Fibroblast of lung (primary cell): ENCODE measurements at regions not wholly inside any gene's neighbourhood (a gene's known extent, or its start where the extent isn't known, plus 50 kb on each side); places are given as distances from the start of the nearest gene placed in this dataset.

Source experiments
- DNase-seq, 2 donors: peaks; one replicate each; pipeline versions ENCODE4 v3.0.0 to v3.0.0-alpha.2; 2010; ENCODE audit warnings: low read depth in 2 of 2
- H2AFZ ChIP-seq: 2 replicates; pipeline ENCODE4 v1.5.1; 2012; ENCODE audit warnings: low read length, control low read depth, inconsistent platforms
- H3K27ac ChIP-seq: 2 replicates; pipeline ENCODE4 v1.5.1; 2011; ENCODE audit warnings: low read length, control low read depth; ENCODE audit not compliant: insufficient read depth
- H3K27me3 ChIP-seq: 2 replicates; pipeline ENCODE4 v1.5.1; 2011; ENCODE audit warnings: mild to moderate bottlenecking, low read length; ENCODE audit not compliant: control insufficient read depth, insufficient read depth
- H3K36me3 ChIP-seq: 2 replicates; pipeline ENCODE4 v1.5.1; 2011; ENCODE audit warnings: low read length; ENCODE audit not compliant: control insufficient read depth, insufficient read depth
- H3K4me1 ChIP-seq: 2 replicates; pipeline ENCODE4 v1.5.1; 2011; ENCODE audit warnings: low read length; ENCODE audit not compliant: control insufficient read depth, insufficient read depth; ENCODE audit errors: extremely low read depth
- H3K4me2 ChIP-seq: 2 replicates; pipeline ENCODE4 v1.5.1; 2011; ENCODE audit warnings: low read length, control low read depth; ENCODE audit not compliant: insufficient read depth; ENCODE audit errors: extremely low read depth
- H3K4me3 ChIP-seq, 4 experiments: fragments of 200-600 bp in 1 of 4; sonication (generic) in 1 of 4; replicated peaks in 1 of 4; 2 replicates each; pipeline ENCODE4 v1.5.1; 2011 to 2016; ENCODE audit warnings: low read length in 4 of 4, low read depth in 3 of 4, mild to moderate bottlenecking in 3 of 4, control low read depth in 2 of 4, inconsistent platforms in 1 of 4, mixed read lengths in 1 of 4; ENCODE audit not compliant: insufficient read depth in 1 of 4; ENCODE audit errors: control extremely low read depth in 1 of 4
- H3K79me2 ChIP-seq: 2 replicates; pipeline ENCODE4 v1.5.1; 2012; ENCODE audit warnings: mild to moderate bottlenecking, low read length, inconsistent platforms; ENCODE audit not compliant: control insufficient read depth, insufficient read depth
- H3K9ac ChIP-seq: 2 replicates; pipeline ENCODE4 v1.5.1; 2011; ENCODE audit warnings: mild to moderate bottlenecking, low read length, control low read depth; ENCODE audit not compliant: insufficient read depth
- H3K9me3 ChIP-seq: 2 replicates; pipeline ENCODE4 v1.5.1; 2012; ENCODE audit warnings: low read depth, low read length; ENCODE audit not compliant: control insufficient read depth, insufficient read depth
- H4K20me1 ChIP-seq: 2 replicates; pipeline ENCODE4 v1.5.1; 2011; ENCODE audit warnings: low read length; ENCODE audit not compliant: control insufficient read depth, insufficient read depth; ENCODE audit errors: extremely low read depth
- EZH2 ChIP-seq: IDR thresholded peaks from 2 replicates; pipeline ENCODE4 v1.5.1; 2012; ENCODE audit warnings: low read length, control low read depth, mild to moderate bottlenecking; ENCODE audit errors: missing control alignments
- TF ChIP-seq, protein P1 (sequence below), 2 donors: IDR thresholded peaks in 1 of 2; conservative IDR thresholded peaks in 1 of 2; 1 replicate in 1 of 2; 2 replicates in 1 of 2; pipeline ENCODE4 v1.5.1; 2011 to 2012; ENCODE audit warnings: low read length in 2 of 2, control low read depth in 1 of 2, inconsistent platforms in 1 of 2, low read depth in 1 of 2, mild to moderate bottlenecking in 1 of 2

DNA sequence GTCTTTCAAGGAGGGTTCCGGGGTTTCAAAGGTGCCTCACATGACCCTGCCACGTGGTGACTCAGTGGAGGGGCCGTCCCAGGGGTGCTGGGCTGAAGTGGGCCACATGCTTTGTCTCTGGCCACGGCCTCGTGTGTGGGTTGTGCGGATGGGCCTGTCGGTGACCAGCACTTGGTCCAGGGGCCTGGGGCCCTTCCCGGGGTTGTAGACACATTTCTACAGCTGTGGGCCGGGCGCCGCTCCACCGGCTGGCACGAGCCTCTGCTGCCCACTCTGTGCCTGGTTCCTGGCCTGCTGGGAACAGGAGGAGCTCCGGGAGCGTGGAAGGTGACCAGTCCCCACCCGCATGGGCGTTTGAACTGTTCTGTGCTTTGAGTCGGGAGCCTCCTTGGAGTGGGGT, 75.4 kb upstream of the TTC34 start:
- DNase-seq, result no peak
- H3K4me2 ChIP-seq, result no peak overlapping the region
- H3K9ac ChIP-seq, result no peak overlapping the region
- no peaks in the 10 kb centered on the region for H3K27me3 ChIP-seq
- no peaks in the 10 kb centered on the region for H3K79me2 ChIP-seq
- TF ChIP-seq EZH2, result no peak
- TF ChIP-seq, protein P1, sequence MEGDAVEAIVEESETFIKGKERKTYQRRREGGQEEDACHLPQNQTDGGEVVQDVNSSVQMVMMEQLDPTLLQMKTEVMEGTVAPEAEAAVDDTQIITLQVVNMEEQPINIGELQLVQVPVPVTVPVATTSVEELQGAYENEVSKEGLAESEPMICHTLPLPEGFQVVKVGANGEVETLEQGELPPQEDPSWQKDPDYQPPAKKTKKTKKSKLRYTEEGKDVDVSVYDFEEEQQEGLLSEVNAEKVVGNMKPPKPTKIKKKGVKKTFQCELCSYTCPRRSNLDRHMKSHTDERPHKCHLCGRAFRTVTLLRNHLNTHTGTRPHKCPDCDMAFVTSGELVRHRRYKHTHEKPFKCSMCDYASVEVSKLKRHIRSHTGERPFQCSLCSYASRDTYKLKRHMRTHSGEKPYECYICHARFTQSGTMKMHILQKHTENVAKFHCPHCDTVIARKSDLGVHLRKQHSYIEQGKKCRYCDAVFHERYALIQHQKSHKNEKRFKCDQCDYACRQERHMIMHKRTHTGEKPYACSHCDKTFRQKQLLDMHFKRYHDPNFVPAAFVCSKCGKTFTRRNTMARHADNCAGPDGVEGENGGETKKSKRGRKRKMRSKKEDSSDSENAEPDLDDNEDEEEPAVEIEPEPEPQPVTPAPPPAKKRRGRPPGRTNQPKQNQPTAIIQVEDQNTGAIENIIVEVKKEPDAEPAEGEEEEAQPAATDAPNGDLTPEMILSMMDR (conservative IDR thresholded peaks at IDR 0.05 in 1 of 2, IDR thresholded peaks at IDR 0.05 in 1 of 2; ENCODE audit: low read depth in 1 of 2, low read length in 2 of 2), result no peak
- no peaks in the 10 kb centered on the region for H3K36me3 ChIP-seq
- H4K20me1 ChIP-seq, result no peaks in the 10 kb centered on the region
- H3K4me3 ChIP-seq, result no peak overlapping the region
- H3K4me1 ChIP-seq, result no peaks in the 10 kb centered on the region
- no peaks in the 10 kb centered on the region for H3K9me3 ChIP-seq
- no peak overlapping the region for H3K27ac ChIP-seq
- no peak overlapping the region for H2AFZ ChIP-seq

DNA sequence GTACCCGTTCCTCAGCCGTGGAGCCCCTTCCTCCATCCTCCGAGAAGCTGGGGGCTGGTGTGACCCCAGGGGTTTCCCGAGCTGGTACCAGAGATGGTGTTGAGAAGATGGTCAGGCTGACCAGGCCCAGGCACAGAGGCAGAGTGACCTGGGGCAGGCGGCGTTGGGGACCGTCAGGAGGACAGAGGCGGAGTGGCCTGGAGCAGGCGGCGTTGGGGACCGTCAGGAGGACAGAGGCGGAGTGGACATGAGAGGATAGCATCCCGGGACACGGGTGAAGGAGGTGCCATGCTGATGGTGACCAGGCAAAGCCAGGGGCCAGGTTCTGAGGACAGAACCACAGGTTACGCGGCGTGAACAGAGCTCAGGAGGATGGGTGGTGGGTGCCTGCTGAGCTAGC, 75.9 kb upstream of the TTC34 start:
- no peak overlapping the region for H3K4me3 ChIP-seq
- no peak overlapping the region for H3K4me2 ChIP-seq
- H3K79me2 ChIP-seq, result no peaks in the 10 kb centered on the region
- H2AFZ ChIP-seq, result no peak overlapping the region
- H3K9ac ChIP-seq, result no peak overlapping the region
- H3K4me1 ChIP-seq, result no peaks in the 10 kb centered on the region
- H3K27ac ChIP-seq, result no peak overlapping the region
- H3K27me3 ChIP-seq, result no peaks in the 10 kb centered on the region
- no peaks in the 10 kb centered on the region for H3K36me3 ChIP-seq
- TF ChIP-seq, protein P1 (conservative IDR thresholded peaks at IDR 0.05 in 1 of 2, IDR thresholded peaks at IDR 0.05 in 1 of 2; ENCODE audit: low read depth in 1 of 2, low read length in 2 of 2), result no peak
- TF ChIP-seq EZH2, result no peak
- no peaks in the 10 kb centered on the region for H3K9me3 ChIP-seq
- no peaks in the 10 kb centered on the region for H4K20me1 ChIP-seq
- no peak for DNase-seq

DNA sequence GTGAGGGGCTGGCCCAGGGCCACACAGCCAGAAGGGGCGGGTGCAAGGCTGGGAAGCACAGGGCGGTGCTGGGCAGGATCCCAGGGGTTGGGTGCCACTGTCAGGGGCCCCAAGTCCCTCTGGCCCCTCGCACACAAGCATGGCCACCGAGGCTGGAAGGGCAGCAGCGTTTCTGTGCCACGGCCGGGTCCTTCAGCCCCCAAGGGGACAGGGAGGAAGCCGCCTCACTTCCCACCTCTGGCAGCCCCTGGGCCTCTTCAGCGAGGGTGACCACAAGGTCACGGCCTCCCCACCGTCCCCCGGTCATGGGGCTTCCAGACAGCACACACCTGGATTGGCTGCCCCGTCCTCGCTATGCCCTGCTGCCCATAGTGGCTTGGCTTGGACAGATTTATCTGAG, 77.1 kb upstream of the TTC34 start:
- Histone ChIP-seq H4K20me1 (no peaks in the 10 kb centered on the region), H3K9me3 (no peaks in the 10 kb centered on the region), H3K4me2 (no peak overlapping the region), H3K9ac (no peak overlapping the region), H3K4me1 (no peaks in the 10 kb centered on the region), H3K27me3 (no peaks in the 10 kb centered on the region), H3K27ac (no peak overlapping the region), H3K4me3 (no peak overlapping the region), H3K79me2 (no peaks in the 10 kb centered on the region), H2AFZ (no peak overlapping the region), H3K36me3 (no peaks in the 10 kb centered on the region)
- TF ChIP-seq EZH2, result no peak
- TF ChIP-seq, protein P1 (conservative IDR thresholded peaks at IDR 0.05 in 1 of 2, IDR thresholded peaks at IDR 0.05 in 1 of 2; ENCODE audit: low read depth in 1 of 2, low read length in 2 of 2), result no peak
- DNase-seq, result no peak
